Midbrain (tissue), 1 donor: ENCODE measurements at regions not wholly inside any gene's neighbourhood (a gene's known extent, or its start where the extent isn't known, plus 50 kb on each side); places are given as distances from the start of the nearest gene placed in this dataset.
"Not testable (repeated sequence)": the region's sequence is repeated elsewhere in the genome, so short reads cannot be mapped to it uniquely, and the experiment has no call there.

ENCODE experiments used
- DNase-seq: peaks from one replicate; lab custom pipeline; 2025; lab: John Stamatoyannopoulos, UW

DNA sequence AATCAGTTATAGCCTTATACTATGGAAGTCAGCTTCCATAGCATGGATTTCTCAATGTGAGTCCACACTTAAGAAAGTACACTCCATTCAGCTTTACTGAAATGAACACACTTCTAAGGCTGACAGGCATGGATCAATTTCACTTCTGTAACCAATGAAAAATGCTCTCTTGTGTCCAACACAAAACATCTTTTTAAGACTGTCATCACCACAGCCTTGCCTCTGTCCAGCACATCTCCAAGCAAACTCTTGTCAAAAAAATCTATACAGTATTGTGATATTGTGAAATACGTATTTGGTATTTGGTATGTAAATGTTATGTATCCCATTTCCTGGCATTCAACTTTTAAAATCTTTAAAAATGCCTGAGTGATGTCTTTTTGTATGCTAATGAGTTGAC lies 208.7 kb downstream of the RAP2B start:
- no peak for DNase-seq

GRCh38 chr3:153372326-153372725 lies 210.3 kb downstream of the RAP2B start:
- no peak for DNase-seq

- DNase-seq: peak; percentile 31
Observed at GRCh38 chr3:153373606-153374005, 211.6 kb downstream of the RAP2B start.

GRCh38 chr3:153378366-153378765 lies 216.3 kb downstream of the RAP2B start:
- DNase-seq: not testable (repeated sequence)

DNA sequence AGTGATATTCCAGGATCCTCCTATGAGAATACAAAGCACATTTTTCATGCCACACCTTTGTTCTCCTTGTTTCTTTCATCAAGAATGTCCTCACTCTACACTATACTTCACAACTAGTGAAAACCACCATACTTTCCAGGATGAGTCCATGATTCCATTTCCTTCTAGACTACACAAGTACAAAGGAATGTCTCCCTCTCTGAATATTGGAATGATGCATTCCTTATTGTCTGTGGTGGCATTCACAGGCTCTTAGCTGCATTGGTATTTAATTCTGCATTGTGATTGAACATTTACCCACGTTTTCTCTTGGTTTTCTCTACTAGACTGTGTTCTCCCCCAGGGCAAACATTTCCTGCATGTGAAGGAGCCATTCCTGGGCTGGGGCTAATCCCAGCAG lies 217.5 kb downstream of the RAP2B start:
- DNase-seq: no peak

- DNase-seq: no peak
Observed at GRCh38 chr3:153385343-153385742, 223.3 kb downstream of the RAP2B start.

DNA sequence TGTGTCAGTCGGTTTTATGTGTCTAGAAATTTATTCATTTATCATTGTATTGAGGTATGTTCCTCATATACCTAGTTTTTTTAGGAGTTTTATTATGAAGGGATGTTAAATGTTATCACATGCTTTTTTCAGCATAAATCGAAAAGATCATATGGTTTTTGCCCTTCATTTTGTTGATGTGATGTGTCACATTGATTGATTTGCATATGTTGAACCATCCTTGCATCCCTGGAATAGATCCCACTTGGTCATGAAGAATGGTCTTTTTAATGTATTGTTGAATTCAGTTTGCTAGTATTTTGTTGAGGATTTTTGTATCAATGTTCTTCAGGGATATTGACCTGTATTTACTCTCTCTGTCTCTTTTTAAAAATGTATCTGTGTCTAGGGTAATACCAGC lies 230.3 kb downstream of the RAP2B start:
- no peak for DNase-seq

- DNase-seq: no peak
Observed at GRCh38 chr3:153394017-153394416, 232.0 kb downstream of the RAP2B start.

- no peak for DNase-seq
Observed at GRCh38 chr3:153396581-153396980, 234.6 kb downstream of the RAP2B start.

- DNase-seq: no peak
Observed at GRCh38 chr3:153397794-153398193, 235.8 kb downstream of the RAP2B start.

GRCh38 chr3:153399636-153400035 lies 237.6 kb downstream of the RAP2B start:
- DNase-seq: no peak

DNA sequence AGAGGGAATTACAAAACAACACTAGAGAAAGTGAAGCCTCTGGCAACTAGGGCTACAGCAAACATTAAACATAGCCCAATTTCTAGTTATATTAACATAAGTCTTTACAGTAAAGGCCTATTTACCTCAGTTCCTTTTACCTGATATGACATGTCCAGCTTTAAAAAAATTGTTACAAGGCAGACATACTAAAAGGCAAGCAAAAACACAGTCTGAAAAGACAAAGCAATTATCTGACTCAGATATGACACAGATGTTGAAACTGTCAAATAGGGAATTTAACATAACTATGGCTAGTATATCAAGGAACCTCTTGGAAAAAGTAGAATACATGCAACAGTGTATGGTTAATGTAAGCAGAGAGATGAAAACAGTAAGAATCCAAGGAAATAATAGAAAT lies 238.6 kb downstream of the RAP2B start:
- no peak for DNase-seq

DNA sequence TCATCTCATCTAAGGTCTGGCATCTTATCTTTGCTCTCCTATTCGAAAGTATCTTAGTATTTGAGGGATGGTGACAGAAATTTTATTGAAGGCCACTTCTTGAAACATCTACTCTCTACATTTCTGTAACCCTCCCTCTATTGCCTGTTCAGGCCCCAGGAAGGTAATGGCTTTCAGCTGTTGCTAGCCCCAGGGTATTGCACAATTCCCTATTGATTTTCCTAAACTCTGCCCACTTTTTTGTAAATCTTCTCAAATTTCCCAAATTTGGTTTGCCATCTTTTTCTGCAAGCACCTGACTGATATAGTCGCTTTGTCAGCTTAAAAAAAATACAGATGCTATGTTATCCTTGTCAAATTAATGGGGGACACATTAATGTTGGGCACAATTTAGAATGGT lies 242.1 kb downstream of the RAP2B start:
- no peak for DNase-seq

DNA sequence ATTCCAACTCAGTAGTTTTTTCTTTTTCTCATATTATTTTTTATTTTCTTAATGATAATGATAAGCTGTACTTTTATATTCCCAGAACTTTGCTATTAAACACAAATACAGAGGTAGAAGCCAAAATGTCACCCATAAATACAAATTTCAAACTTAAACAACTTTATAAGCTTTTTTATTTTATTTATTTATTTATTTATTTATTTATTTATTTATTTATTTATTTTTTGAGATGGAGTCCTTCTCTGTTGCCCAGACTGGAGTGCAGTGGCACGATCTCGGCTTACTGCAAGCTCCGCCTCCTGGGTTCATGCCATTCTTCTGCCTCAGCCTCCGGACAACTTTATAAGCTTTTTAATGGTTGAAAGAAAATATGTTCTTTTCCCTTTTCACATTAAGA lies 243.3 kb downstream of the RAP2B start:
- not testable (repeated sequence) for DNase-seq

GRCh38 chr3:153410517-153410916 lies 248.5 kb downstream of the RAP2B start:
- DNase-seq: no peak

GRCh38 chr3:153414982-153415381 lies 253.0 kb downstream of the RAP2B start:
- no peak for DNase-seq

DNA sequence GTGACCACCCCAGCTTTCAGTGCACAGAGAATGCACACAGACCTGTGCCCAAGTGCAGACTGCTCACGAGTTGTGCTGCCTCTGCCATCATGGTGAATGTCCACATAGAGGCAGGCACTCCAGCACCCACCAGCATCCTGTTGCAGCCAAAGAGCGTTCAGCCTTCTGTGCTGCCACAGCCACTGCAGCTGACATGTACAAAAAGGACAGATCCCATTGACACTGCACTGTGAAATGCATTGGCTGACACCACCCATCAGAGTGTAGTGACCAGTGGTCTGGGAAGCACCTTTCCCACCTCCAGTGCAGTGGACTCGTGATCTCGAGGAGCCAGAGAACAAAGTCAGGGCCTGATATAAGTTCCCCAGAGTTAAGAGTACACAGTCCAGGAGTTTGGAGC lies 260.3 kb downstream of the RAP2B start:
- DNase-seq: no peak

DNA sequence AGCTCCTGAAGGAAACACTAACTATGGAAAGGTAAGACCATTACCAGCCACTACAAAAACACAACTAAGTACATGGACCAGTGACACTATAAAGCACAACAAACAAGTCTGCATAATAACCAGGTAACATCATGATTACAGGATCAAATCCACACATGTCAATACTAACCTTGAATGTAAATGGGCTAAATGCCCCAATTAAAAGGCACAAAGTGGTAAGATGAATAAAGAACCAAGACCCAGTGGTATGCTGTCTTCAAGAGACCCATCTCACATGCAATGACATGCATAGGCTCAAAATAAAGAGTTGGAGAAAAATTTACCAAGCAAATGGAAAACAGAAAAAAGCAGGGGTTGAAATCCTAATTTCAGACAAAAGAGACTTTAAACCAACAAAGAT lies 261.8 kb downstream of the RAP2B start:
- not testable (repeated sequence) for DNase-seq

DNA sequence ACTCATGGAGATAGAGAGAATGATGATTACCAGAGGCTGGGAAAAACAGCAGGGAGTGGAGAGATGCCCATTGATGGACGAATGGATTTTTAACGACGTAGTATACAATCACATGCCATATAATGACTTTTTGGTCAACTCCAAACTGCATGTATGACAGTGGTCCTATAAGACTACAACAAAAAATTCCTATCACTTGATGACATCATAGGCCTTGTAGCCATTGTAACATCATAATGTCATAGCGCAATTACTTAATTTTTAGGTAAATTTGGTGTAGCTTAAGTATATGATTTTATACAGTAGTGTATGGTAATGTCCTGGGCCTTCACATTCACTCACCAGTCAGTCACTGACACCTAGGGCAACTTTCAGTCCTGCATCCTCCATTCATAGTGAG lies 264.3 kb downstream of the RAP2B start:
- no peak for DNase-seq

- DNase-seq: no peak
Observed at GRCh38 chr3:153426803-153427202, 264.8 kb downstream of the RAP2B start.

- no peak for DNase-seq
Observed at GRCh38 chr3:153429821-153430220, 267.8 kb downstream of the RAP2B start.

DNA sequence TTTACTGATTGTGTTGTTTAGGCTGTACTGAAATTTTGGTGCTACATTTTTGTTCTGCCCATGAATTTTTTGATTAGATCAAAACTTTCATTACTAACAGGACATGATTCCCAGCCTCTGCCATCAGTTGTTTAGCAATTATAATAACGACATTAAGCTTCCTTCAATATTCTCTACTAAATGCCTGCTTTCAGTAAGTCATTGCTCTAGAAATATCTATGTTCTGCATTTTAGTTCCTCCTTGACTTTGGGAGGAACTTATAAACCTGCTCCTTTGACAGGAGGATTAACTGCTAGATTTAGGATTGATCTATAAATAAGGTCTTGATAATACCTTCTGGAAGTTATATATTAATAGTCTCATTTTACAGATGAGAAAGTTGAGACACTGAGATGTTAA lies 269.1 kb downstream of the RAP2B start:
- DNase-seq: no peak

GRCh38 chr3:153437666-153438065 lies 275.6 kb downstream of the RAP2B start:
- DNase-seq: no peak

DNA sequence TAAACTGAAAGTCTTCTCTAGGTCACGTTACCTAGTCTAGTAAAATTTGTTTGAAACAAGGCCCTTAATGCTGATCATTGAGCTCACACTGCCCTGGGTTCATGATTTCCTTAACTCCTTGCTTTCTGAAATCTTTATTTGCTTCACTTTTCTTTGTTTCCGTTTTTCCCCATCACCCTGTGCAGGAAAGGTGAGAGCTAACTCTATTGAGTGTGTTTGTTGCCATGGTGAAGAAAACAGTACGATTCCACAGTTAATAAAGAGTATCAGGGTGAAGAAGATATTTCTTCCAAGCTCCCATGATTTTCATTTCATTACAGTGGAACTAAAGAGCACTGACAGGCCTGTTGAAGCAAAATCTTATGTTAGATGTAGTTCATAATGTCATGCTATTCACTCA lies 276.2 kb downstream of the RAP2B start:
- no peak for DNase-seq

DNA sequence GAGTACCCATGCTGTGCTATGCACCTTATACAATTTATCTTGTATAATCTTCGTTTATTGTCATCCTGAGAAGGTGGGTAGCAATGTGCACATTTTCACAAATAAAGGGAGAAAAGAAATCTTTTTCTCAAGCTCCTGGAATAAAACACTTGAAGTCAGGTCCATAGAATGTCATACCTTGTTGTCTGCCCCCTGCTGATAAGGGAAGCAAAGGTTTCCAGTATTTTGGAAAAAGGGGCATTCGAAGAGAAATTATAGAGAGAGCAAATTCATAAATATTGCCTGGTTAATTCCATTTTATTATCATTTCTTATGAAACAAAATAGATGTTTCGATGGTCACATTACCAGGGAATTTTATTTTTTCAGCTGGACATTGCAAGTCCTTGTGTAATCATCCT lies 277.8 kb downstream of the RAP2B start:
- DNase-seq: no peak
